Neural progenitor cell (in vitro differentiated cells): ENCODE measurements at regions not wholly inside any gene's neighbourhood (a gene's known extent, or its start where the extent isn't known, plus 50 kb on each side); places are given as distances from the start of the nearest gene placed in this dataset.

Experiments used
- DNase-seq: peaks from one replicate; pipeline ENCODE4 v3.0.0-alpha.2; 2016; ENCODE audit warnings: low spot score
- H2AFZ ChIP-seq: fragments of 200-600 bp; sonication (generic); replicated peaks from 2 replicates; pipeline ENCODE4 v1.6.1; 2016; ENCODE audit warnings: antibody characterized with exemption
- H3F3A ChIP-seq: fragments of 200-600 bp; sonication (generic); 2 replicates; pipeline ENCODE4 v1.6.1; 2016; ENCODE audit warnings: antibody characterized with exemption, low read depth
- H3K27ac ChIP-seq: fragments of 200-600 bp; sonication (generic); 2 replicates; pipeline ENCODE4 v1.5.1; 2016; ENCODE audit warnings: mild to moderate bottlenecking
- H3K27me3 ChIP-seq: fragments of 200-600 bp; sonication (generic); 2 replicates; pipeline ENCODE4 v1.6.1; 2016; ENCODE audit warnings: mild to moderate bottlenecking, moderate library complexity
- H3K36me3 ChIP-seq: fragments of 200-600 bp; sonication (generic); 2 replicates; pipeline ENCODE4 v1.5.1; 2016
- H3K4me1 ChIP-seq: fragments of 200-600 bp; sonication (generic); 2 replicates; pipeline ENCODE4 v1.6.1; 2016; ENCODE audit warnings: mixed run types
- H3K4me2 ChIP-seq: fragments of 200-600 bp; sonication (generic); 2 replicates; pipeline ENCODE4 v1.6.1; 2016
- H3K4me3 ChIP-seq: fragments of 200-600 bp; sonication (generic); 2 replicates; pipeline ENCODE4 v1.5.1; 2016
- H3K79me2 ChIP-seq: fragments of 200-600 bp; sonication (generic); 2 replicates; pipeline ENCODE4 v1.6.1; 2016; ENCODE audit warnings: low read depth
- H3K9ac ChIP-seq: fragments of 200-600 bp; sonication (generic); 2 replicates; pipeline ENCODE4 v1.6.1; 2016
- H3K9me3 ChIP-seq: fragments of 200-600 bp; sonication (generic); 2 replicates; pipeline ENCODE4 v1.5.1; 2016; ENCODE audit warnings: low read depth
- H4K20me1 ChIP-seq: fragments of 200-600 bp; sonication (generic); 2 replicates; pipeline ENCODE4 v1.6.1; 2016; ENCODE audit warnings: low read depth
- H3K27ac Mint-ChIP-seq: 3 replicates; pipeline ENCODE4 v1.8.0; 2021; ENCODE audit warnings: mixed read lengths
- H3K27me3 Mint-ChIP-seq: 2 replicates; pipeline ENCODE4 v1.8.0; 2022; ENCODE audit warnings: low read depth, mild to moderate bottlenecking, inconsistent platforms, moderate library complexity, mixed read lengths; ENCODE audit not compliant: insufficient read depth
- H3K36me3 Mint-ChIP-seq: 3 replicates; pipeline ENCODE4 v1.8.0; 2021; ENCODE audit warnings: mixed read lengths
- H3K4me1 Mint-ChIP-seq: 3 replicates; pipeline ENCODE4 v1.8.0; 2021; ENCODE audit warnings: mixed read lengths
- H3K4me3 Mint-ChIP-seq: 3 replicates; pipeline ENCODE4 v1.8.0; 2021; ENCODE audit warnings: mild to moderate bottlenecking, moderate library complexity, mixed read lengths
- H3K9me3 Mint-ChIP-seq: 3 replicates; pipeline ENCODE4 v1.8.0; 2020; ENCODE audit warnings: mixed read lengths
- EZH2 ChIP-seq: fragments of 200-600 bp; sonication (generic); IDR thresholded peaks from 2 replicates; pipeline ENCODE4 v1.6.1; 2017; ENCODE audit warnings: antibody characterized with exemption, mild to moderate bottlenecking, moderate library complexity
- EZH2phosphoT487 ChIP-seq: fragments of 200-600 bp; sonication (generic); IDR thresholded peaks from 2 replicates; pipeline ENCODE4 v1.6.1; 2017; ENCODE audit warnings: antibody characterized with exemption
- TF ChIP-seq, protein P1 (sequence below): fragments of 200-600 bp; sonication (generic); IDR thresholded peaks from 2 replicates; pipeline ENCODE4 v1.5.1; 2017; ENCODE audit warnings: antibody characterized with exemption, mild to moderate bottlenecking

DNA sequence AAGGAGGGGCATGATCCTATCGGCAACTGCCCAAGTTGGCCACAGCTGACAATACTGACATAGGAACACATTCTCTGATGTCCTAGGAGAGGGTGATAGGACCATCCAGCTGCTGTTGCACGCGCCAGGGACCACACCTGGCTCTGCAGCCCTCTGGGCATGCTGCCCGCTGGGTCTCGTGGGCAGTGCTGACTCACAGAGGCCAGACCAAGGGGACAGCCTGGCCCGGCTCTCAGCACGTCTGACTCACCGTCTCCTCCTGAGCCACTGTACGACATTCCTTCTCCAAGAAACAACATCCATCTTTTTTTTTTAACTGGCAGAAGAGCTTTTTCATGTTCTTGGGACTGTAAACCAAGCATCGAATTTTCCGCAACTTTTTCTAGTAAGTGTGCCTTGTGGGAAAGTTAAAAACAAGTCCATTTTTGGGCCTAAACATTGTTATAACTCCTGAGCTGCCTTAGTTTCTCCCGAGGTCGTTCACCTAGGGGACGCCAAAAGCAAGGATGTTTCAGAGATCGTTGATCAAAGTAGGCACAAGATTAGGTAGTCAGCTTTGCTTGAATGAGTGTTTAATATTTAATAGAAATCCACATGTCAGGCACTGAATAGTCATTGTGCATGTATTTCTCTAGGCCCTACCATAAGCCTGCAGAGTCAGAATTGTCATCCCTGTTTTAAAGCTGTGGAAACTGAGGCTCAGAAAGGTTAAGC is 100.3 kb downstream of the TTC32 start:
- no peak overlapping the region for H3K4me3 ChIP-seq
- peaks cover 3% of the 10 kb centered on the region for H3K9me3 Mint-ChIP-seq
- H2AFZ ChIP-seq = no peak overlapping the region
- no peak overlapping the region for H3K27ac ChIP-seq
- no peaks in the 10 kb centered on the region for H3K36me3 Mint-ChIP-seq
- no peak overlapping the region for H3K27ac Mint-ChIP-seq
- H3F3A ChIP-seq = no peaks in the 10 kb centered on the region
- H4K20me1 ChIP-seq = no peaks in the 10 kb centered on the region
- no peaks in the 10 kb centered on the region for H3K27me3 ChIP-seq
- H3K36me3 ChIP-seq = no peaks in the 10 kb centered on the region
- H3K9ac ChIP-seq = no peak overlapping the region
- peaks cover 4% of the 10 kb centered on the region for H3K4me1 Mint-ChIP-seq
- H3K4me1 ChIP-seq = no peaks in the 10 kb centered on the region
- no peak for TF ChIP-seq EZH2
- TF ChIP-seq, protein P1, sequence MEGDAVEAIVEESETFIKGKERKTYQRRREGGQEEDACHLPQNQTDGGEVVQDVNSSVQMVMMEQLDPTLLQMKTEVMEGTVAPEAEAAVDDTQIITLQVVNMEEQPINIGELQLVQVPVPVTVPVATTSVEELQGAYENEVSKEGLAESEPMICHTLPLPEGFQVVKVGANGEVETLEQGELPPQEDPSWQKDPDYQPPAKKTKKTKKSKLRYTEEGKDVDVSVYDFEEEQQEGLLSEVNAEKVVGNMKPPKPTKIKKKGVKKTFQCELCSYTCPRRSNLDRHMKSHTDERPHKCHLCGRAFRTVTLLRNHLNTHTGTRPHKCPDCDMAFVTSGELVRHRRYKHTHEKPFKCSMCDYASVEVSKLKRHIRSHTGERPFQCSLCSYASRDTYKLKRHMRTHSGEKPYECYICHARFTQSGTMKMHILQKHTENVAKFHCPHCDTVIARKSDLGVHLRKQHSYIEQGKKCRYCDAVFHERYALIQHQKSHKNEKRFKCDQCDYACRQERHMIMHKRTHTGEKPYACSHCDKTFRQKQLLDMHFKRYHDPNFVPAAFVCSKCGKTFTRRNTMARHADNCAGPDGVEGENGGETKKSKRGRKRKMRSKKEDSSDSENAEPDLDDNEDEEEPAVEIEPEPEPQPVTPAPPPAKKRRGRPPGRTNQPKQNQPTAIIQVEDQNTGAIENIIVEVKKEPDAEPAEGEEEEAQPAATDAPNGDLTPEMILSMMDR = no peak
- TF ChIP-seq EZH2phosphoT487 = no peak
- no peak overlapping the region for H3K4me2 ChIP-seq
- no peak overlapping the region for H3K4me3 Mint-ChIP-seq
- no peaks in the 10 kb centered on the region for H3K9me3 ChIP-seq
- H3K79me2 ChIP-seq = no peaks in the 10 kb centered on the region
- H3K27me3 Mint-ChIP-seq = no peaks in the 10 kb centered on the region
- no peak for DNase-seq

- Mint-ChIP-seq H3K9me3 (peaks cover 3% of the 10 kb centered on the region), H3K36me3 (no peaks in the 10 kb centered on the region), H3K4me1 (peaks cover 4% of the 10 kb centered on the region), H3K27ac (no peak overlapping the region), H3K4me3 (no peak overlapping the region), H3K27me3 (no peaks in the 10 kb centered on the region)
- Histone ChIP-seq H2AFZ (no peak overlapping the region), H3K4me3 (no peak overlapping the region), H3K4me2 (no peak overlapping the region), H3K27me3 (no peaks in the 10 kb centered on the region), H4K20me1 (no peaks in the 10 kb centered on the region), H3K4me1 (no peaks in the 10 kb centered on the region), H3K9me3 (no peaks in the 10 kb centered on the region), H3K36me3 (no peaks in the 10 kb centered on the region), H3F3A (no peaks in the 10 kb centered on the region), H3K9ac (no peak overlapping the region), H3K79me2 (no peaks in the 10 kb centered on the region), H3K27ac (no peak overlapping the region)
- TF ChIP-seq EZH2 (no peak), EZH2phosphoT487 (no peak)
- TF ChIP-seq, protein P1 = no peak
- DNase-seq = no peak
Observed at GRCh38 chr2:19800796-19801195, 101.0 kb downstream of the TTC32 start.

DNA sequence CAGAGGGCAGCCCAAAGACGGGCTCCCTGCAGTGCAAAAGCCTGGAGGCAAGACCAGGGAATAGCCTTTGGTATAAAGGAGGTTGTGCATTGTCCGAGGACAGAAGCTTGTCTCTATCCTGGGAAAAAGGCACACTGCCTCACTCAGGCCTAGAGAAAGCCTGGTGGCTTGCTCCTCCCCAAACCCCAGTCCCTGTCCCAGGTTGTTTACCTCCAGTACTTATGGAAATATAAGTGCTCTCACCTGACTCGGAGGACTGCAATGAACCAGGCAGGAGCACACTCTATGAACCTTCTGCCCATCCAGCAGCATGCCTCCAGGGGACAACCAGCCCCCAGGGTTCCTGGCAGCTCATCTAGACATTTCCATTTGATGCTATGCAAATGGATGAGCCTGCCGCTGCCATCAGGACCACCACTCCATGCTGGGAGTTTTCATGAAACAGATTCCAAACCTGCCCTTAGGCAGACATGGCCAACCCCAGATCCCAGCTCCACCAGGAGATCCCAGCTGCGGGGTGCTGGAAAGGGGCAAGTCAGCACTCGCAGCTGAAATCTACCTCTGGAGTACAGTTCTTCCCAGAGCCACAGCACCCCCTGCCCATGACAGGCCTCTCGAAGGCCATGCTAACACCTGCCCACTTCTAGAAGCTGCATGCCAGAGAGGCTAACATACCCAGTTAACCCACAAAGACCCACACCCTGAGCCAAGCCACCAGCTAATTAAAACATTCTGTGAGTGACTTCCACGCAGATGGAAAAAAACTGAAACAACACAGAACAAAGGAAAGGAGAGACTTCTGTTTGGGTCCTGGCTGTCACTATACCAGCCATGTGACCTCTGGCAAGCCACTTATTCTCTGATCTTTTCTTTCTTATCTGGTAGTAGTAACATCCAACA is 101.7 kb downstream of the TTC32 start:
- H3K36me3 ChIP-seq = no peaks in the 10 kb centered on the region
- no peaks in the 10 kb centered on the region for H4K20me1 ChIP-seq
- H3K4me3 ChIP-seq = no peak overlapping the region
- DNase-seq = no peak
- H3K9ac ChIP-seq = no peak overlapping the region
- H3F3A ChIP-seq = no peaks in the 10 kb centered on the region
- no peak overlapping the region for H3K4me2 ChIP-seq
- Mint-ChIP-seq H3K27ac (no peak overlapping the region), H3K4me1 (peaks cover 4% of the 10 kb centered on the region), H3K4me3 (no peak overlapping the region), H3K36me3 (no peaks in the 10 kb centered on the region), H3K27me3 (no peaks in the 10 kb centered on the region), H3K9me3 (peaks cover 3% of the 10 kb centered on the region)
- no peaks in the 10 kb centered on the region for H3K9me3 ChIP-seq
- H3K79me2 ChIP-seq = no peaks in the 10 kb centered on the region
- H3K27me3 ChIP-seq = no peaks in the 10 kb centered on the region
- TF ChIP-seq EZH2 (no peak), EZH2phosphoT487 (no peak)
- TF ChIP-seq, protein P1 = no peak
- H2AFZ ChIP-seq = no peak overlapping the region
- no peak overlapping the region for H3K27ac ChIP-seq
- H3K4me1 ChIP-seq = no peaks in the 10 kb centered on the region
